CD4-positive, alpha-beta T cell treated with Interleukin-4 for 4 hours (primary cell): ENCODE measurements at regions not wholly inside any gene's neighbourhood (a gene's known extent, or its start where the extent isn't known, plus 50 kb on each side); places are given as distances from the start of the nearest gene placed in this dataset.

ENCODE experiments used
- DNase-seq: peaks from one replicate; pipeline ENCODE4 v3.0.0-alpha.2; 2020

DNA sequence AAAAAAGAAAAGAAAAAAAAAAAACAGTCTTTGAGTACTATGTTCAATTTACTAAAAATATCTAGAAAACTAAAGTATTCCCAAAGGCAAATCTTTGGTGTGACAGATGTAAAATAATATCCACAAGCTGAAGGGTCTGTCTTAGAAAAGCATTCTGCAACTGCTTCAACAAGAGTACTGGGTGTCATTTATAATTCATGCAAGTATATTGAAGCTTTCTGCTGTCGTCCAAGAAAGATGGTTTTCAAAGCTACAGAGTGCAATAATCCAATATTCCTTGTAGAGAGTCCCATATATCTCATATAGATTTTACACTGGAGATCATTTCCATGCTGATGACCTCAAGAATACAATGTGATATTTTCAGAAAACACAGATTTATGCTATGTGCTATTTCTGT lies 90.9 kb upstream of the SUCLG2 start:
- DNase-seq: no peak

DNA sequence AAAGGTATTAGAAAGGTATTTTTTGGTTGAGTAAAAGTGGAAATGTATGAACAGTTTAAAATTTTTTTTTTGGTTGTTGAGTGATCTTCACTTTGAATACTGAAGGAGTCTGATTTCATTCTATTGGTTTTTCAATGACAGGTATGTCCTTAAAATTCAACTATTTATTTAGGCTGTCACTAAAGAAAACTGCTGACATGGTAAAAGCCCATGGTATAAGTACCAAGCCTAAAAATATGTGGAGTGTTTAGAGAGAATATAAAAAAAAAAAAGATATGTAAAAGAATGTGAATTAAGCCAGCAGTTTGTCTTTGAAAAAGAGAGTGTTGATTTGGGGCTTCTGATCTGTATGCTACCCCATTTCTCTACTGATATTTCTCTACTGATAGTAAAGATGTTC lies 90.3 kb upstream of the SUCLG2 start:
- DNase-seq: no peak

DNA sequence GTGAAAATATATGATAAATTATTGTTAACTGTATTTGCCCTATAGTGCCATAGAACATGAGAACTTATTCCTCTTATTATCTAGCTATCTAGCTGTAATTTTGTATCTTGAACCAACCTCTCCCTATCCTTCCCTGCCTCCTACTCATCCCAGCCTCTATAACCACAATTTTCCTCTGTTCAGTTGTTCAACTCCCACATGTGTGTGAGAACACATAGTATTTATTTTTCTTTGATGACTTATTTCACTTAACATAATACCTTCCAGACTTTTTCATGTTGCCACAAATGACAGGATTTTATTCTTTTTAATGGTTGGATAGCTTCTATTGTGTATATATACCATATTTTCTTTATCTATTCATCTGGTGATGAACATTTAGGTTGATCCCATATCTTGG lies 85.4 kb upstream of the SUCLG2 start:
- no peak for DNase-seq

DNA sequence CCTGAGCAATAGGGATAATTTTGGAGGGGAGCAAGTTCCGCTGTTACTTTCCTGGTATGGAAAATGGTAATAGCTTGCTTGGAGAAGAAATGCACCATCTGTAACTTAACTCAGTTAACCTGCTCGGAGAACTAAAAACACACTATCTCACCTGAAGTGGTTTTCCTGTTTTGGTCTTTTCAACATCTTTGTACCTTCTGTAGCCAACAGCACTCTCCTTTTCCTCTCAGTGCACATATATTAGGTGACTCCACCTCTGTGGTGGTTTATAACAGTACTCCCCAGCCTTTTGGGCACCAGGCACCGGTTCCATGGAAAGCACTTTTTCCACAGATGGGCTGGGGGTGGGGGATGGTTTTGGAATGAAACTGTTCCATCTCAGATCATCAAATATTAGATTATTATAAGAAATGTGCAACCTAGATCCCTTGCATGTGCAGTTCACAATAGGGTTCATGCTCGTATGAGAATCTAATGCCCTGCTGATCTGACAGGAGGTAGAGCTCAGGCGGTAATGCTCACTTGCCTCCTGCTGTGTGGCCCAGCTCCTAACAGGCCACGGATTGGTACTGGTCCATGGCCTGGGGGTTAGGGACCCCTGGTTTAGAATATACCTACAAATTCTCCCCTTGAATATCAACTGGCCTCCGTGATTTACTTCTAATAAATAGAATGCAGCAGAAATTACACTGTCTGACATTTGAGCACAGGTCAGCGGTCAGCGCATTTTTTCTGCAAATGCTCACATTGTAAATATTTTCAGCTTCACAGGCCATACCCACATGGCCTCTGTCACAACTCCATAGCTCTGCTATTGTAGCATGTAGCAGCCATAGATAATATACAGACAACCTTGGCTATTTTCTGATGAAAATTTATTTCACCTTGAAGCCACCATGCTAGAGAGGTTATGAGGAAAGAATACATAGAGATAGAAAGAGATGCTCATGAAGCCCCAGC lies 83.8 kb upstream of the SUCLG2 start:
- DNase-seq: peak; percentile 8

DNA sequence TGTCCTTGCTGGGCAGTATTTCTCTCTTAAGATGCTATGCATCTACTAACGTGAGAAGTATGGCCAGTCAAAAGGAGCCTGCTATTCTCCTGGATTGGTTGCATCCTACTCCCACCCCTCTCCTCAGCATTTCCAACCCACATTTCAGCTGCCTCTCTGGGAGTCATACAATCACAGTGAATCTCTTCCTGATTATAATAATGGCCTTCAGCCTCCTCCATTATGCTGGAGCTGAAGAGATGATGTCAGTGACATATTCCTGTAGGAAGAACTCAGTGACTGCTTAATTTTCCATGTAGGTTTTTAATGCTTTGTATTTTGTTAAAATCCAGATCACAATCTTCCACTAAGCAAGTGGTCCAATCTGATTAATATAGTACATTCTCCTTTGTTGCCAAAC lies 82.7 kb upstream of the SUCLG2 start:
- DNase-seq: no peak

DNA sequence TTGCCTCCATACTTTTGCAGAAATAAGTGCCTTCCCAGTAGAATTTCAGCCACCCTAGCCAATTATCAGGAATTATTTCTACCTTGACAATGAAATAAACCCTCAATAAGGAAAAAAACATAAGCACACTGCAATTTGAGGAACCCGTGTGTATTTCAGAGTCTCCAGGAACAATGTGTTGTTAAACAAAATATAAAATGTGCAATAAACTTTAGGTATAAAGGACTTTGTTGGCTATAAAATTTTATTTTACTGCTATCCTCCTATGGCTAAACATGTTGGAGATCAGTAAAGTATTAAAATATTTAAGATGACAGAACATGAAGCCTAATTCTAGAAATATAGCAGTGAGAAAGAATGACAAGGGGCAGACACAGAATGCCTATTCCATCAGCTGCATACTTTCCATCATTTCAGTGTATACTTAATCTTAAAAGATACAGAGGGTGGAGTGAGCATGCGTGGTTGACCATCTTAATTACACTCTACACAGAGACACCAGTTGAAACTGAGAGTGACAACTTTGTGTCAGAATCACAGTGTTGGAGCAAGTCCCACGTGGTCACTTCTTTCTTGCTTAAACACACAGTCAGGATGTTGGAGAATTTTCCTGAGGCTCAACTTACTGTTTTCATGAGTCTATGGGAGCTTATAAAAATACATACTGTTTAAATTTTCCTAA lies 79.0 kb upstream of the SUCLG2 start:
- DNase-seq: no peak

DNA sequence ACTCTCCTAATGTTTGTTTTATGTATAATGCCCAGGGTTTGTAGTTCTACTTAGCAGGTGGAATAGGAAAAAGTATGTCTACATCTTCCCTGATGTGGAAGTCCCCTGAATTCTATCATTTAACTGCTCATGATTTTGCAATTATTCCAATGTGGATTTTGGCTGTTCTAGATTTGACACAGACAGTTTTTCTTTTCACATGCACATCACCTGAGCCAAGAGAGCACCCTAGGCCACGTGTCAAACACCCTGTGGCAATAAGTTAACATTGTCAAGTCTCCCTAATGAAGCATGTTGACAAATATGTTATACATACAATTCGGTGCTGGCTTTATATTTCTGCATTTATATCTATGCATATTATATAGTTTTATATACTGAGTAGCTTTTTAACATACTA lies 70.0 kb upstream of the SUCLG2 start:
- DNase-seq: no peak

DNA sequence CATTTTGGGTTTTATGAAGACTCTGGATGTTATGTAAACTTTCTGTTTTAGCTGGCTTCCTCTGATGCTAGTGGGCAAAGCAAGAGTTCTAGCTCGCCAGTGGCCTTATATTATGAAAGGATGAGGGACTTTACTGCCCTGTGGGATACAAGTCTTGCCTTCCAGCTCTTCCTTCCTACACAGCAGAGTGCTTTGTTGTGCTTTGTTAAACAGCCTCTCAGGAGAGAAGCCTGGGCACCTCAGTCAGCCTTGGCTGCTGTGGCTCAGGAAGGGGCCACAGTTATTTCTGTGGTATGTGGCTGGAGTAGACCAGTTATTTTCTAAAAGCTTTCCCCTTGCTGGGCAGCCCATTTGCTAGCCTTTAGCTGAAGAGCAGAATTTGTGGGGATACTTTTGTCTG lies 69.5 kb upstream of the SUCLG2 start:
- no peak for DNase-seq

DNA sequence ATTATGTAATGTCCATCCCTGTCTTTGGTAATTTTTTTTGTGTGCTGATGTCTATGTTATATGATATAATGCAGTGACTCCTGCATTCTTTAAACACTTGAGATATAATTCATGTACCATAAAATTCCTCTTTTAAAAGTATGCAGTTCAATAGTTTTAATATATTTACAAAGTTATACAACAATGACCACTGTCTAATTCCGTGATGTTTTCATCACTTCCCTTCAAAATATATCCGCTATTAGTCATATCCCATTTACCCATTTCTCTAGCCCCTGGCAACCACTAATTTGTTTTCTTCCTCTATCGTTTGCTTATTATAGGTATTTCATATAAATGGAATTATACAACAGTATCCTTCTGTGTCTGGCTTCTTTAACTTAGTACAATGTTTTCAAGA lies 64.9 kb upstream of the SUCLG2 start:
- no peak for DNase-seq

DNA sequence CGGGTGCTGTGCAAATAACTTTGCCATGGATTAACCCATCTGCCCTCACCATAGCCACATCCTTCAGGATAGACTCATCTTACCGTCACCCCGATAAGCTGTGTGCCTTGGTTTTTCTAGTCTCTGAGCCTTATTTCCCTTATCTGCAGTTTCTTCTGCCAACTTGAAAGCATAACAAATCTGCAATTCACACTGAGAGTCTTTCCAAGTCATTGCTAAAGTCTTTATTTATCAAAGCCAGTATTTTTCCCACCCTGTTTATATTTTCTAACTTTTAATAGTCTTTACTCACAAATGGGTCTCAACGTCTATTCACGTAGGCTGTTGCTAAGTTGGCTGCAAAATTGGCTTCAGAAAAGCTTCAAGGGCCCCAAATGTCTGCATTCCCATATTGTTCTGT lies 61.6 kb upstream of the SUCLG2 start:
- no peak for DNase-seq

DNA sequence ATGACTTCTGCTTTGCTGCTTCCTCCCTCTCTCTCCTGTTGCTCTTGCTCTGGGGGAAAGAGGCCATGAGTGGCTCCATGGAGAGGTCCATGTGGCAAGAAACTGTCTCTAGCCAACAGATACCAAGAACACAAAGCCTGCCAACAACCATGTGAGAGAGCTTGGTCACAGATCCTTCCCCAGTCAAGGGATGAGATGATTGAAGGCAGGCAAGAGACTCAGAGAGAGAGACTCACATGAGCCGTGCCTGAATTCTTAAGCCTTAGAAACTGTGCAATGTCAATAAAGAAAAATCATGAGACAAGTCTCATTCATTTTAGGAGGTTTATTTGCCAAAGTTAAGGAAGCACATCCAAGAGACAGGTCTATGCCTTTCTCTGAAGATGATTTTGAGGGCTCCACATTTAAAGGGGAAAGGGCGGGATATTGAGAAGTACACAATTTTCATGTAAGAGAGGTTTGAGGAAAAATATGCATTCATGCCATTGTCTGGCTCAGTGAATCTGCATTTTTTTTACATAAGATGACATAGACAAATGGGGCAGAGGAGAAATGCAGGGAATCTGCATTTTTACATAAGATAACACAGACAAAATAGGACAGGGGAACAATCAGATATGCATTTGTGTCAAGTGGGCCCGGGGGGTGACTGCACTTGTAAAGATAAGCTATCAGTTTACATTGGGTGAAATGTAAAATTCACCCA lies 59.5 kb upstream of the SUCLG2 start:
- DNase-seq: no peak

DNA sequence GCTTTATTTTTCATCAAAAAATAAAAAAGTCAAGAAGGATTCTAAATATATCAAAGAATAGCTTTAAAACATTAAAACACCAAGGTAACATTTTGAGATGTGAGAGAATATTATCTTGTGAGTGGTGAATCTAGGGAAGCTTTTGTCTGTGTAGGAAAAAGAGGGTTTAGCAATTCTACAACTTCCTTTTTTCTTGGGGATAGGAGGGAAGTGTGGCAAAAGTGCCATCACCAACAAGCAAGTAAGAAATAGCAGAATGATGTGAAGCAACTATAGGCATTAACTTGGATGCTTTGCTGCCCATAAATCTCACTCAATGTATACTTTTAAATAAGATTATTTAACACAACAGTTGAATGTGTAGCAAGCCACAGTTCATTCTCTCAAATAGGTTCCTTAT lies 57.8 kb upstream of the SUCLG2 start:
- DNase-seq: no peak

DNA sequence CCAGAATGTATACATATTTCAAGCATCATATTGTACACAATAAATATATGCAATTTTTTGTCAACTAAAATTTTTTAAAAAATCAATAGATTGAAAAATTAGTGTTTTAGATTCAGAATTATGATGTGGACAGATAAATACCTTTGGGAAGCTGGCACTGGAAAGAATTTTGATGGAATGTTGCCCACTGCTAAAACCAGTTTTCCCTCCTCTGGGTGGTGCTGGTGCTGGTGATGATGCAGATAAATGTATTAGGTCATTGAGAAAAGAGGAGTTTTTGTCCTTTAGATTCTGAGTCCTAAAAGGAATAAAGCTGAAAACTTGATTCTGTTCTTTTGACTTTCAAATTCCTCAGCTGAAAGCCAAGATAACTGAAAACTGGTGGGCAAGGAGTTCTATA lies 56.0 kb upstream of the SUCLG2 start:
- DNase-seq: no peak

DNA sequence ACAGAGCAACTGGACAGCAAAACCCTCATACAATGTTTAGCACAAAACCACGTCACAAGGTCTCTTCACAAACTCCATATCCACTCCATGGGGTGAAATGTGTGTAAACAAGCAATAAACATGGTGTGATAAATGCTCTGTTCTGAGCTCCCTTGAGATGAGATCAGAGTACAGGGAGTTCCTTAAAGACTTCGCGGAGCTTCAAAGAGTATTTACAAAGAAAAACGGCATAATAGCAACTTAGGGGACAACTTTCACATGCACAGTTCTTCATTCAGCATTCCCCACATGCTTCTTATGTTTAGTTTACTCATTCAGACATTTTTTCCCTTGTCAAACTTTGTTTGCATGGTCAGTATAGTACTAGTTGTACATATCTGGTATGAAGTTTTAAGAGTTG lies 52.5 kb upstream of the SUCLG2 start:
- DNase-seq: no peak

DNA sequence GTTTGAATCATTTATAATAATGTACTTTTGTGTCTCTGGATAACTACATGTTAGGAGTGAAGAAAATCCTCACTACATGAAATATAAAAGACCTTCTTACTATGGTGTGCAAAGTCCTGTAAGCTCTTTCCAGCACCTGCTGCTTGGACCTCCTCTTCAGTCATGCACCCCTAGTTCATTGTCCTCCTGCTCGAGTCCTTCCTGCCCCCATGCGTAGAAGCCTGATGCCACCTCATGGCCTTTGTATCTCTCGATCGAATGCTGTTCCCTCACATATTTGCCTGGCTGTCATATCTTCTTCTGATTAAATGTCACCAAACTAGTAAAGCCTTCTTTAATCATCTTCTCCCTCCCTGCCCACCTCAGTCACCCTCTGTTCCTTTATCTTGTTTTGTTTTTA lies 49.9 kb upstream of the SUCLG2 start:
- no peak for DNase-seq
